Eye (tissue), 1 donor: ENCODE measurements at regions not wholly inside any gene's neighbourhood (a gene's known extent, or its start where the extent isn't known, plus 50 kb on each side); places are given as distances from the start of the nearest gene placed in this dataset.
A peak's percentile ranks its signal among the peaks of the same experiment; 100 is the strongest.

ENCODE experiments used
- DNase-seq: peaks from one replicate; pipeline ENCODE4 v3.0.0-alpha.2; 2015

GRCh38 chr3:102258666-102259227, 176.1 kb upstream of the ZPLD1 start:
- DNase-seq: no peak

GRCh38 chr3:102259663-102260062, 175.2 kb upstream of the ZPLD1 start:
- no peak for DNase-seq

- DNase-seq: no peak
These were observed 169.1 kb upstream of the ZPLD1 start for GRCh38 chr3:102265720-102266119.

- DNase-seq: no peak
These were observed 165.4 kb upstream of the ZPLD1 start for GRCh38 chr3:102269406-102269805.

- no peak for DNase-seq
These were observed 144.6 kb upstream of the ZPLD1 start for GRCh38 chr3:102290241-102290640.

- no peak for DNase-seq
These were observed 139.1 kb upstream of the ZPLD1 start for GRCh38 chr3:102295756-102296155.

- peak; percentile 2 for DNase-seq
These were observed 137.7 kb upstream of the ZPLD1 start for GRCh38 chr3:102297072-102297658.

- no peak for DNase-seq
These were observed 135.5 kb upstream of the ZPLD1 start for GRCh38 chr3:102299125-102299877.

- no peak for DNase-seq
These were observed 133.5 kb upstream of the ZPLD1 start for GRCh38 chr3:102301155-102301880.

GRCh38 chr3:102302020-102302419, 132.8 kb upstream of the ZPLD1 start:
- DNase-seq: no peak

- no peak for DNase-seq
These were observed 130.3 kb upstream of the ZPLD1 start for GRCh38 chr3:102304550-102304949.

GRCh38 chr3:102307442-102307841, 127.4 kb upstream of the ZPLD1 start:
- DNase-seq: no peak

GRCh38 chr3:102329066-102329465, 105.7 kb upstream of the ZPLD1 start:
- DNase-seq: no peak

- no peak for DNase-seq
These were observed 105.3 kb upstream of the ZPLD1 start for GRCh38 chr3:102329561-102329960.

GRCh38 chr3:102332205-102332604, 102.6 kb upstream of the ZPLD1 start:
- DNase-seq: no peak

GRCh38 chr3:102332934-102333333, 101.9 kb upstream of the ZPLD1 start:
- DNase-seq: no peak

GRCh38 chr3:102336130-102336529, 98.7 kb upstream of the ZPLD1 start:
- no peak for DNase-seq

- no peak for DNase-seq
These were observed 95.1 kb upstream of the ZPLD1 start for GRCh38 chr3:102339671-102340070.

- no peak for DNase-seq
These were observed 87.9 kb upstream of the ZPLD1 start for GRCh38 chr3:102346897-102347296.

GRCh38 chr3:102348904-102349303, 85.9 kb upstream of the ZPLD1 start:
- no peak for DNase-seq

- no peak for DNase-seq
These were observed 81.7 kb upstream of the ZPLD1 start for GRCh38 chr3:102353148-102353547.

GRCh38 chr3:102353805-102354204, 81.0 kb upstream of the ZPLD1 start:
- DNase-seq: no peak

GRCh38 chr3:102354818-102355515, 79.8 kb upstream of the ZPLD1 start:
- no peak for DNase-seq
